Stimulated activated effector memory CD8-positive, alpha-beta T cell treated with anti-CD3 and anti-CD28 coated beads, Interleukin-12 subunit alpha, Interleukin-12 subunit beta, amount 100 ng/mL, for 72 hours (primary cell): ENCODE measurements at regions not wholly inside any gene's neighbourhood (a gene's known extent, or its start where the extent isn't known, plus 50 kb on each side); places are given as distances from the start of the nearest gene placed in this dataset.

Experiments used
- ATAC-seq: fragments of 150-1000 bp; cut with Tn5 transposase; 2 replicates; pipeline ENCODE4 v1.10.0; 2021
- DNase-seq, 2 donors: peaks; one replicate each; pipeline ENCODE4 v3.0.0; 2021 to 2022; ENCODE audit warnings: low spot score in 2 of 2
- H3K27ac Mint-ChIP-seq: one replicate; pipeline ENCODE4 v1.8.0; 2022; ENCODE audit warnings: mild to moderate bottlenecking, mixed read lengths
- H3K36me3 Mint-ChIP-seq: one replicate; pipeline ENCODE4 v1.8.0; 2022; ENCODE audit warnings: mild to moderate bottlenecking, mixed read lengths
- H3K4me1 Mint-ChIP-seq: one replicate; pipeline ENCODE4 v1.8.0; 2022; ENCODE audit warnings: mixed read lengths
- H3K4me3 Mint-ChIP-seq: one replicate; pipeline ENCODE4 v1.8.0; 2022; ENCODE audit warnings: mild to moderate bottlenecking, mixed read lengths
- H3K9me3 Mint-ChIP-seq: one replicate; pipeline ENCODE4 v1.8.0; 2022; ENCODE audit warnings: mixed read lengths

DNA sequence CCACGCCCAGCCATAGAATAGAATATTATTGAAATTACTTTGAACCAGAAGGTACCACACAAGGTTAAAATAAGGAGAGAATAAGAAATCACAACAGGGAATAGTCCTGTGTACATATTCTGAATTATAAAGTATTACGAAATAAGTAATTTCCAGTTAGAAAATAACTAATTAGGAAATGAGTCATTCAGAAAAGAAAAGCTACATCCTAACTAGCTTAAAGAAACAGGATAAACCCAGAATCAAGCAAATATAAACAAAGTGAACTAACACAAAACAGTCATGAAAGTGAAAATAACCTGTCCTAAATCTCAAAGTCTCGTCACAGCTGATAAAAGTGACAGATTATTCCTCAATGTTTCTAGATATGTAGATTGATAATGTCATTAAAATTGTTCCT, 74.8 kb upstream of the NEBL start:
- DNase-seq (no peak), ATAC-seq (no peak)
- H3K27ac Mint-ChIP-seq = no peak overlapping the region
- H3K36me3 Mint-ChIP-seq = no peaks in the 10 kb centered on the region
- H3K9me3 Mint-ChIP-seq = no peaks in the 10 kb centered on the region
- no peak overlapping the region for H3K4me3 Mint-ChIP-seq
- H3K4me1 Mint-ChIP-seq = no peaks in the 10 kb centered on the region

DNA sequence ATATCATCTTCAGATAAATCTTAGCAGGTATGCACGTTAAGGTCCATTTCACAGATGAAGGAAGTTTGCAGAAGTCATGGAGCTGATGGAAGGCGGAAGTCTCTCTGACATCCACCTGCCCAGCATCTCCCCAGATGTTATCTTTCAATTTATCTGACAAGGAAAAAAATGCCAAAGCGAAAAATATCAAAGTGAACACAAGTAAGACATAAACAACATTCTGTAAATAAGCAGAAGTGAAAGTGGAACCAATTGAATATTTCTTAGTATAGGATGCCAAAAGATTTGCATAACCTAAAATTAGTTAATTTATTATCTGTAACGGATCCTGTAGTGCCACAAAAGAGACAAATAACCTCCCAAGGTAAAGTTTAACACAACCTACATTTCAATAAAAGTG, 73.6 kb upstream of the NEBL start:
- H3K36me3 Mint-ChIP-seq = no peaks in the 10 kb centered on the region
- DNase-seq = no peak
- no peak for ATAC-seq
- no peak overlapping the region for H3K27ac Mint-ChIP-seq
- H3K4me1 Mint-ChIP-seq = no peaks in the 10 kb centered on the region
- H3K9me3 Mint-ChIP-seq = no peaks in the 10 kb centered on the region
- no peak overlapping the region for H3K4me3 Mint-ChIP-seq

DNA sequence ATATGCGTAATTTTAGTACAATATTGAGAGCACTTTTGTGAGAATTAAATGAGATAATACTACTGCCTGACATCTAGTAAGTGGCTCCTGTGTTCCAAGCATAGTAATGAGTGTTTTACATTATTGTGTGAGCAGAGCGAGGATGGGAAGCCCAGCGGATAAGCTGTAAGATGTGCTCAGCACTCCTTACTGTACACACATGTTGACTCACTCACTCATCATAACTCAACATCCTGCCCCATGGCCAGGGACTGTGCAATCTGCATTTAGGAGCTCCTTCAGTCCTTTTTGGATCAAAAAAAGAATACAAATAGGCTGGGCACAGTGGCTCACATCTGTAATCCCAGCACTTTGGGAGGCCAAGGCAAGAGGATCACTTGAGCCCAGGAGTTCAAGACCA, 72.9 kb upstream of the NEBL start:
- H3K27ac Mint-ChIP-seq = no peak overlapping the region
- peaks cover 2% of the 10 kb centered on the region for H3K9me3 Mint-ChIP-seq
- DNase-seq = no peak
- H3K36me3 Mint-ChIP-seq = no peaks in the 10 kb centered on the region
- no peak for ATAC-seq
- H3K4me1 Mint-ChIP-seq = no peaks in the 10 kb centered on the region
- H3K4me3 Mint-ChIP-seq = no peak overlapping the region

DNA sequence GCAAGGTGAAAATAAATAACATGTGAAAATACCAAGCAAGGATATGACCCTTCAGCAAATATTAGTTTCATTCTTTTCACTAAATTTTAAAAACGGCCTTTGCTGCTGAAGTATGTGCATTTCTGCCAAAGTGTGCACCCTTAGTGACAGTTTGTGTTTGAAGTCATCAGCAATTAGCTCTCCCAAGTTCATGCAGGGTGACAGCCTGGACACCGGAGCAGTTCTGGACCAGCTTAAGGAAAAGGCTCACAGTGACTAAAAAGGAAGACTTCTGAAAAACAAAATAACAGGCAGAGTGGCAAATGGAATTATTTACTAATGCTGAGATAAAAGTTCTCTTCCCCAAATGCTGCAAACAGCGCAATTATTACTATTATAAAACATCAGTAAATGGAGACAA, 69.3 kb upstream of the NEBL start:
- H3K9me3 Mint-ChIP-seq = peaks cover 4% of the 10 kb centered on the region
- no peaks in the 10 kb centered on the region for H3K36me3 Mint-ChIP-seq
- no peak for ATAC-seq

DNA sequence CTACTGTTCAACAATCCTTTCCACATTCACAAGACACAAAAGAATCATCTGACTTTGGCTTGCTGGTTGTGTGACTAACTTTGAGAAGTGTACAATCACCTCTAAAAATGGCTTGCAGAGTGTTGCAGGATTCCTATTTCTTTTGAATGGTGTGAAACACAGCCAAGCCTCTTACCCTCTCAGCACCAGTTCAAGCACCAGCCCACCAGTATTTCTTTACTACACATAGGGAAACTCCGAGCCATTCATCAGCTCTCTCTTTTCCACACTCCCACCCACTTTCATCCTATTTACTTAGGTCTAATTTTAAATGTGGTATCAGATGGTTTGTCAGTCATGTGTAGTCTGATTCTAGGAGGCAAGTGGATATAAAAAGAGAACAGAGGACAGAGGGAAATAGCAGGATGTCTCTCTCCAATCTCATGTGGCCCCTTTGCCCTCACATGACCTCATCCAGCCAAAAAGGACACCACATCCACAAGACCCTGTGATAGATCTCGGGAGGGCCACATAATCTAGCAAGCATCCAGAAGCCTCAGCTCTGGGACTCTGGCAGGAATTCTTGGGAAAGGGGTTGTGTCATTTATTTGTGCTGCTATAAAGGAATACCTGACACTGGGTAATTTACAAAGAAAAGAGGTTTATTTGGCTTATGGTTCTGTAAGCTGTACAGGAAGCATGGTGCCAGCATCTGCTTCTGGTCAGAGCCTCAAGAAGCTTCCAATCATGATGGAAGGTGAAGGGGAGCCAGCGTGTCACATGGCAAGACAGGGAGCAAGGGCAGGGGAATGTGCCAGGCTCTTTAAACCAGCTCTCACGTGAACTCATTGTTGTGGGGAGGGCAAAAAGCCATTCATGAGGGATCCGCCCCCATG, 66.8 kb upstream of the NEBL start:
- Mint-ChIP-seq H3K27ac (no peak overlapping the region), H3K36me3 (no peaks in the 10 kb centered on the region), H3K4me1 (no peaks in the 10 kb centered on the region), H3K4me3 (no peak overlapping the region), H3K9me3 (peaks cover 4% of the 10 kb centered on the region)
- ATAC-seq = no peak
- DNase-seq = no peak

More for the DNA sequence above, 69.3 kb upstream of the NEBL start:
- no peak for DNase-seq
- H3K4me3 Mint-ChIP-seq = no peak overlapping the region
- H3K27ac Mint-ChIP-seq = no peak overlapping the region
- no peaks in the 10 kb centered on the region for H3K4me1 Mint-ChIP-seq

DNA sequence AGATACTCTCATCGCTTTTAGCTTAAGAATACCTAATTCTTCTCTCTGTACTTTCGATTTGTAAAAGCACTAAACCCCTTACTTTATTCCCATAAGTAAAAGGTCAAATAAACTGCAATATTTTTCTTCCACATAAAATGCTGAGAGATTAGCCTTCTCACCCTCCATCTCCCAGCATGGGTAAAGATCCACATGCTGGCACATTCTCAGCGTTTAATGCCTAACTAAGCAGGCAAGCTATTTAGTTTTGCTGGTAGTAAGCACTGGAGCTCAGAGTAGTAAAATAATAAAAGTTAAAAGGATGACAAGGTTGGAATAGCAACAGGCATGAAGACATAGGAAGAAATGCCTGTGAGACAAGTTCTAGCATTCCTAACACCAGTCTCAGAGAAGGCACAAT, 65.9 kb upstream of the NEBL start:
- no peak for DNase-seq
- no peak for ATAC-seq
- no peaks in the 10 kb centered on the region for H3K4me1 Mint-ChIP-seq
- H3K4me3 Mint-ChIP-seq = no peak overlapping the region
- H3K27ac Mint-ChIP-seq = no peak overlapping the region
- H3K9me3 Mint-ChIP-seq = peaks cover 4% of the 10 kb centered on the region
- no peaks in the 10 kb centered on the region for H3K36me3 Mint-ChIP-seq

DNA sequence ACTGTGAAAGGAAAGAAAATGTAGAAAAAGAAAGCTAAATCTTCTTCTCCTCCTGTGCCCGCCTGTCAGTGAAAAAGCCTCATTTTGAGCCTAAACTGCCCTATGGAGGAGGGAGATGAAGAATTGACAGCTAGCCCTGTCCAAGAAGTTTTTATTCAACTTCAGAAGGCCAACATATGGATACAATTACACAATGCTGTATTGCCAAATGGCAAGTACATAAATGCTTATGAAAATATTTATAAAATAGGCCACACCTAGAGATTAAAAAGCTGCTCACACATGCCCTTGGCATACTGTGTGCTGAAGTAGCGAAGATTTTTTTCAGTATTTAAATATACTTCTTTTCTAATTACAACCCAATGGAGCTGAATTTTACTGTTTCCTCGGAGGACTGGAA, 65.1 kb upstream of the NEBL start:
- H3K36me3 Mint-ChIP-seq = no peaks in the 10 kb centered on the region
- DNase-seq = no peak
- H3K4me1 Mint-ChIP-seq = no peaks in the 10 kb centered on the region
- ATAC-seq = no peak
- H3K9me3 Mint-ChIP-seq = peaks cover 4% of the 10 kb centered on the region
- H3K4me3 Mint-ChIP-seq = no peak overlapping the region
- H3K27ac Mint-ChIP-seq = no peak overlapping the region

DNA sequence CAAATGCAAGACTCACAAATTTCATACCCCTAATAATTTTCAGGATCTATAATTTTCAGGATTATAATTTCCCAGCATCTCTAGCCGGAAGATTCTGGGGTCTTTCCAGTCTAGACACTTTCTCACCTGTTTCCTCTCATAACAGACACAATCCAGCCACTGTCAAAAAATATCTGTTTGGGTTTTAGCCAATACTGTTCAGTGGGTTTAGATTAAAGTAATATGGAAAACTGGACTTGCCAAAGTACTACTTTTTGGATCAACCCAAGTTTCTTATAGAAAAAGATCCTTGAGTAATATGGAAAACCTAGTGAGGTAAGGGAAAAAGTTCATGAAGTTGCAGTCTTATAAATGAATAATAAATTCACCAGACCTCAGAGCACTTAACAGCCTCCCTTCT, 62.1 kb upstream of the NEBL start:
- H3K36me3 Mint-ChIP-seq = no peaks in the 10 kb centered on the region
- H3K4me1 Mint-ChIP-seq = no peaks in the 10 kb centered on the region
- ATAC-seq = no peak

DNA sequence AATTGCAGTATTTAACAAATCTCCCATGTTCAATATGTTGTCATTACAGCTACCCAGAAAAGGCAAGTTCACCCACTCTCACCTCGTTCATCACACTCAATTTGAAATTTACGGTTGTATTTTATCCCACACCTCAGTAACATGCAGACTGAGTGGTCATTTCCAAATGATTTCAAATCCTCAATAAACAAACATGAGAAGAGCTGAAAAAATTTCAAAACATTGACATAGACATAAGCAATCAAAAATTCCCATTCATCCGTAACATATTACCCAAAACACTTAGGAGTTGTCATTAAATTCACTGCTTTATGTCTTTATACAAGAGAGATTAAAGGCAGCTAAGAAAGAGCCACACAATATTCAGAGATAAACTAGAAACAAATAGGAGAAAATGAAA, 61.7 kb upstream of the NEBL start:
- H3K36me3 Mint-ChIP-seq = no peaks in the 10 kb centered on the region
- no peak overlapping the region for H3K4me3 Mint-ChIP-seq
- H3K9me3 Mint-ChIP-seq = no peaks in the 10 kb centered on the region
- ATAC-seq (no peak), DNase-seq (no peak)
- no peaks in the 10 kb centered on the region for H3K4me1 Mint-ChIP-seq
- H3K27ac Mint-ChIP-seq = no peak overlapping the region

More for the DNA sequence above, 62.1 kb upstream of the NEBL start:
- no peak overlapping the region for H3K27ac Mint-ChIP-seq
- H3K9me3 Mint-ChIP-seq = no peaks in the 10 kb centered on the region
- no peak overlapping the region for H3K4me3 Mint-ChIP-seq
- DNase-seq = no peak

DNA sequence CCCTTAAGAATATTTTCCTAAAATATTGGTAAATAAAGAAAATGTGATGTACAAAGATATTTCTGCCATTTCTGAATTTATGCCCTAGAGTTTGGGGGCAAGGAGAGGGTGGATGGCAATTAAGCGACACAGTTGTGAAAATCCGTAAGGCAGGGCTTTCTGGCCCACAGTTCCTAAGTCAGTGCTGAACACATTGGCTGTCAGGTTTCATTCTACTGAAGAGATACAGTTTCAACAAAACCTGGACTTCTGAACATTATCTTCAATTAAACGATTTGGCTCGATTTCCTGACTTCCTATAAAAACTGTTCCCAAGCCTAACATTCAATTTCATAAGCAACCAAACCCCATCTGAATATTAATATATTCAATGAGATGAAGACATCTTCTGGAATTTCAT, 61.1 kb upstream of the NEBL start:
- Mint-ChIP-seq H3K4me3 (no peak overlapping the region), H3K36me3 (no peaks in the 10 kb centered on the region), H3K4me1 (no peaks in the 10 kb centered on the region)

DNA sequence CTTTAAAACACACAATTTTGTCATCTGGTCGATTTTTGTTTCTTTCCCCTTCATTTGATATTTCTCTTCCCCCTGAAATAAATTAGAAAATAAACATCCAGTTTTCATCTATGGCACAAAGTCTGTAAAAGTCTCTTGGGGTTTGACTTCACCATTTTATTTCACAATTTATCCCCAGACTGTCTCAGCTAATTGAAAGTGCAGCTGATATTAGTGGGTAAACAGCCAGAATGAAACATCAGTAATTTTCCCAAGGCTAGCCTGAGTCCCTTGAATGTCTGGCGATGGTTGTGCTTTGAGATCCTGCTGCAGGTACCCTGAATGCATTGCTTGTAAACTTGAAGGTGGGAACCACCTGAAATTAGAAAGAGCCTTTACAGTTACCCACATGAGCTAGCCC, 60.6 kb upstream of the NEBL start:
- H3K4me1 Mint-ChIP-seq = no peaks in the 10 kb centered on the region
- no peak overlapping the region for H3K27ac Mint-ChIP-seq
- DNase-seq = no peak
- H3K36me3 Mint-ChIP-seq = no peaks in the 10 kb centered on the region
- no peak for ATAC-seq
- no peak overlapping the region for H3K4me3 Mint-ChIP-seq
- H3K9me3 Mint-ChIP-seq = no peaks in the 10 kb centered on the region

More for the DNA sequence above, 61.1 kb upstream of the NEBL start:
- DNase-seq (no peak), ATAC-seq (no peak)
- Mint-ChIP-seq H3K9me3 (no peaks in the 10 kb centered on the region), H3K27ac (no peak overlapping the region)

DNA sequence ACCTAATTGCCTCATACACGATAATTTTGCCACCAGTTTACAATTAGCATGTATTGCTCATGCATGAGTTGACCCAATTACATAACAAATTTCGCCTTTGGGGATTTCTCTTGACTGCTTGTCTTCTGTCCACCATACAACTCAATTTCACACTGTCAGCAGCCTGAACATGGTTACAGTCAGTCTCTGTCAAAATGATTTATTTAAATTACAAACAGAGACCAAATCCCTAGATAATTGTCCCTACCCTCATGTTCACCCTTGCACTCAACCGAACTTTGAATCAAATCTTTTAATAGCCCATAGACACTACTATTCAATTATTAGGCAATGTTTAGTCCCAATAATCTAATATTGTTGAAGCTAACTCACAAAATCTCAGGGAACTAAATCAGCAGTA, 59.7 kb upstream of the NEBL start:
- ATAC-seq (no peak), DNase-seq (no peak)
- H3K27ac Mint-ChIP-seq = no peak overlapping the region
- H3K4me3 Mint-ChIP-seq = no peak overlapping the region
- no peaks in the 10 kb centered on the region for H3K4me1 Mint-ChIP-seq
- H3K9me3 Mint-ChIP-seq = no peaks in the 10 kb centered on the region
- H3K36me3 Mint-ChIP-seq = no peaks in the 10 kb centered on the region

DNA sequence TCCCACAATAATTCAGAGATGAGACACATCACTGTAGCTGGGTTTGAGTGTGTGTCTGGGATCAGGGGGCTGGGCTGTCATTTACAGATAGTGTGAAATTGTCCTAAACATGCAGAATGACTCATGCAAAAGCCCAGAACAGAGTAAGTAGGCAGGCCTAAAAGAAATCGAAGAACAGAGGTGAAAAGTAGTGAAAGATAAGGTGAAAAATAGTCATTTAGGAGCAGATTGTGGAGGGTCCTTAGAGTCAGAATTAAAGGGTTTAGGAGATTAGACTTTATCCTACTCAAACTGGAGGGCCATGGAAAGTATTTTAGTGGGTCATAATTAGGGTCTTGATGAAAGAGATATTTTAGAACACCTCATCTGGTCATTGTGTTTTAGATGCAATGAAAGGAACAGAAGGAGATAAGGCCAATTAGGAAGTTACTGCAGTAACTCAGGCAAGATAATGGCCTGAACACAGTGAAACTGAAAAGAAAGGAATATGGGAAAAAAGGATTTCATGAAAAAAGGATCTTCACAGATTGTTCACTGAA, 58.3 kb upstream of the NEBL start:
- Mint-ChIP-seq H3K4me1 (no peaks in the 10 kb centered on the region), H3K4me3 (no peak overlapping the region), H3K27ac (no peak overlapping the region), H3K9me3 (no peaks in the 10 kb centered on the region), H3K36me3 (no peaks in the 10 kb centered on the region)
- DNase-seq (no peak), ATAC-seq (peak; percentile 47)

DNA sequence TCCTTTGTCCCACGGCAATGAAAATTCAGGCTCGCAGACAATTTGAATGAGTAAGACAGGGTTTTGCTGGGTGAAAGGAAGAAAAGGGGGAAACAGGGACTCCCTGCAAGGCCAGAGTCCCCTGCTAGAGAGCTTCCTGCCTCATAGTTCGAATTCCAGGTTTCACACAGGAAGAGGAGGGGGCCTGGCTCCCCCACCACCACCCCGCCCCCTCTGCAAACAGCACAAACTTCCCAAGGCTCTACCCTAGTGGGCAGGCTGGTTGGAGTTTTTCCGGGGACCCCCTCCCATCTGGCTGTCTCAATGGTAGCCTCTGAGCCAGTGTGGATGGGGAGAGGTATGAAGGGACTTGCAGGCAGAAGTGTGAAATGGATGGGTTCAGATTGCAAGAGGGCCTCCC, 57.4 kb upstream of the NEBL start:
- Mint-ChIP-seq H3K4me1 (no peaks in the 10 kb centered on the region), H3K27ac (no peak overlapping the region), H3K36me3 (no peaks in the 10 kb centered on the region), H3K4me3 (no peak overlapping the region), H3K9me3 (no peaks in the 10 kb centered on the region)
- no peak for ATAC-seq
- DNase-seq = no peak

DNA sequence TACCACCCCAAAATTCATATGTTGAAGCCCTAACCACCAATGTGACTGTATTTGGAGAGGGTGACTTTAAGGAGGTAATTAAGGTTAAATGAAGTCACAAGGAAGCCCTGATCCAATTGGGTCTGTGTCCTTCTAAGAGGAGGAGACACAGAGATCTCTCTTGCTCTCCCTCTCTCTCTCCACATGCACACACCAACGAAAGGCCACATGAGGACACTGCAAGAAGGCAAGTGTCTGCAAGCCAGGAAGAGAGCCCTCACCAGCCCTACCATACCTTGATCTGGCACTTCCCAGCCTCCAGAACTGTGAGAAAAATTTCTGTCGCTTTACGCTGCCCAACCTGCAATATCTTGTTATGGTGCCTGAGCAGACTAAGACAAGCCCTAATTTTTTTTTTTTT, 56.0 kb upstream of the NEBL start:
- Mint-ChIP-seq H3K9me3 (no peaks in the 10 kb centered on the region), H3K27ac (no peak overlapping the region), H3K4me3 (no peak overlapping the region), H3K4me1 (no peaks in the 10 kb centered on the region), H3K36me3 (no peaks in the 10 kb centered on the region)
- no peak for DNase-seq
- ATAC-seq = no peak

DNA sequence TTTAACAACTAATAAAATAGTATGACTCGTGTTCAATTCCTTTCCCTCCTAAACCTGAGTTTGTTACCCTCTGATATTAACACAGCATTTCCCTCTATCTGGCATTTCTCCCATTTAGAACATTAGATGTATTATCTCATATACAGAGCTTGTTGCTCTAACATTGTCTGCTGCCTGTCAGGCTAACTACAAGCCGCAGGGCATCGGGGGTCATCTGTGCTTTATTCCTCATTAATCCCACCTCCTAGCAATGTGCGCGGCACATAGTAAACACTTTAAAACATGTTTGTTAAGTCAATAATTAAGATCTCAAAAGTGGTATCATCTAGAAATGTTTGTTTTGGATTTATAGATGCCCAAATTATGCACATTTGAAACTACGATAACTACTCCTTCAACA, 52.9 kb upstream of the NEBL start:
- ATAC-seq (no peak), DNase-seq (no peak)
- no peaks in the 10 kb centered on the region for H3K4me1 Mint-ChIP-seq
- H3K36me3 Mint-ChIP-seq = no peaks in the 10 kb centered on the region
- H3K9me3 Mint-ChIP-seq = peaks cover 4% of the 10 kb centered on the region
- H3K27ac Mint-ChIP-seq = no peak overlapping the region
- no peak overlapping the region for H3K4me3 Mint-ChIP-seq
